GM12878 (cell line): ENCODE measurements at regions not wholly inside any gene's neighbourhood (a gene's known extent, or its start where the extent isn't known, plus 50 kb on each side); places are given as distances from the start of the nearest gene placed in this dataset.

Experiments
- ATAC-seq: fragments of 200-7000 bp; cut with Tn5 transposase; 3 replicates; pipeline ENCODE4 v1.9.1; 2020; ENCODE audit warnings: mild to moderate bottlenecking, moderate library complexity
- BruUV-seq: library from RNA; stranded (reverse); fragments of 400-500 nt; replicated peaks from 2 replicates; lab custom pipeline; 2021; lab: Mats Ljungman, UMichigan
- CTCF ChIA-PET: fragments of 300-600 bp; sonication (Branson Sonifier 250); formaldehyde crosslinking; extraction: SDS; loops from one replicate; lab custom pipeline; 2021; ENCODE audit warnings: inconsistent platforms; lab: Yijun Ruan, JAX
- POLR2A ChIA-PET: fragments of 350-600 bp; formaldehyde crosslinking; extraction: SDS; loops from one replicate; lab custom pipeline; 2021; ENCODE audit warnings: inconsistent platforms; lab: Charles Lee
- RAD21 ChIA-PET: fragments of 300-600 bp; sonication (Branson Sonifier 250); formaldehyde crosslinking; loops from one replicate; lab custom pipeline; 2023; ENCODE audit warnings: antibody characterized with exemption; ENCODE audit not compliant: unreplicated experiment; lab: Charles Lee
- SMC1A ChIA-PET: fragments of 300-600 bp; sonication (Branson Sonifier 250); formaldehyde crosslinking; loops from one replicate; lab custom pipeline; 2023; ENCODE audit not compliant: unreplicated experiment, uncharacterized antibody; lab: Charles Lee
- DNase-seq: peaks from one replicate; pipeline ENCODE4 v3.0.0-alpha.2; 2011; ENCODE audit warnings: low read depth, low spot score
- FAIRE-seq: peaks from 3 replicates; lab custom pipeline; 2011; peaks lifted over from hg19 to GRCh38; lab: Jason Lieb, UNC
- H2AFZ ChIP-seq: 2 replicates; pipeline ENCODE4 v1.6.0; 2011; ENCODE audit warnings: low read depth, low read length, control low read depth; ENCODE audit not compliant: control insufficient read depth
- H3K27ac ChIP-seq: 2 replicates; pipeline ENCODE4 v1.5.1; 2011; ENCODE audit warnings: control low read depth; ENCODE audit not compliant: control insufficient read depth, insufficient read depth
- H3K27me3 ChIP-seq, 2 experiments: replicated peaks in 1 of 2; 2 replicates each; pipeline versions ENCODE4 v1.6.0 to v1.6.1; 2011; ENCODE audit warnings: low read length in 1 of 2; ENCODE audit not compliant: control insufficient read depth in 2 of 2, insufficient read depth in 2 of 2
- H3K36me3 ChIP-seq, 2 experiments: 2 replicates each; pipeline ENCODE4 v1.5.1; 2011; ENCODE audit warnings: low read length in 1 of 2; ENCODE audit not compliant: control insufficient read depth in 2 of 2, insufficient read depth in 2 of 2
- H3K4me1 ChIP-seq: 2 replicates; pipeline ENCODE4 v1.6.1; 2011; ENCODE audit warnings: mild to moderate bottlenecking, low read length, moderate library complexity, mixed read lengths; ENCODE audit not compliant: control insufficient read depth, insufficient read depth
- H3K4me2 ChIP-seq: 2 replicates; pipeline ENCODE4 v1.6.0; 2011; ENCODE audit warnings: control low read depth; ENCODE audit not compliant: control insufficient read depth, insufficient read depth
- H3K4me3 ChIP-seq: fragments of 200-600 bp; sonication (generic); 2 replicates; pipeline ENCODE4 v1.5.1; 2016
- H3K79me2 ChIP-seq: 2 replicates; pipeline ENCODE4 v1.6.0; 2011; ENCODE audit warnings: low read length; ENCODE audit not compliant: control insufficient read depth, insufficient read depth
- H3K9ac ChIP-seq: 2 replicates; pipeline ENCODE4 v1.8.0; 2011; ENCODE audit warnings: low read length, control low read depth, mixed read lengths; ENCODE audit not compliant: control insufficient read depth, insufficient read depth
- H3K9me3 ChIP-seq: replicated peaks from 3 replicates; pipeline ENCODE4 v1.5.1; 2011; ENCODE audit warnings: mild to moderate bottlenecking, low read length; ENCODE audit not compliant: control insufficient read depth, insufficient read depth
- H4K20me1 ChIP-seq: 2 replicates; pipeline ENCODE4 v1.6.0; 2011; ENCODE audit not compliant: control insufficient read depth, insufficient read depth
- CBX5 ChIP-seq: sonication (generic); IDR thresholded peaks from 2 replicates; pipeline ENCODE4 v1.6.1; 2016; ENCODE audit warnings: low read depth, moderate library complexity, mild to moderate bottlenecking, inconsistent platforms
- CHD4 ChIP-seq: fragments of 200-600 bp; sonication (generic); IDR thresholded peaks from 2 replicates; pipeline ENCODE4 v1.6.1; 2016; ENCODE audit warnings: mild to moderate bottlenecking
- CREB1 ChIP-seq: IDR thresholded peaks from 2 replicates; pipeline ENCODE4 v1.6.1; 2012; ENCODE audit warnings: low read depth, mild to moderate bottlenecking, inconsistent platforms
- MXI1 ChIP-seq: fragments of 150-350 bp; IDR thresholded peaks from 2 replicates; pipeline ENCODE4 v1.6.1; 2011; ENCODE audit warnings: low read depth, mild to moderate bottlenecking, inconsistent platforms, low read length, improper control_type of control experiment
- NR2C1 ChIP-seq: fragments of 450-650 bp; IDR thresholded peaks from 2 replicates; pipeline ENCODE4 v1.6.1; 2017; ENCODE audit warnings: antibody characterized with exemption, mild to moderate bottlenecking, moderate library complexity
- PRDM15 ChIP-seq: fragments of 450-650 bp; formaldehyde crosslinking; IDR thresholded peaks from 2 replicates; pipeline ENCODE4 v1.4.0; 2020; ENCODE audit warnings: mild to moderate bottlenecking, moderate library complexity
- RBBP5 ChIP-seq: fragments of 200-600 bp; sonication (generic); conservative IDR thresholded peaks from 2 replicates; pipeline ENCODE4 v1.6.1; 2016
- SMAD5 ChIP-seq: IDR thresholded peaks from 2 replicates; pipeline ENCODE4 v1.6.1; 2016; ENCODE audit warnings: antibody characterized with exemption, low read depth
- SMARCA5 ChIP-seq: fragments of 450-650 bp; IDR thresholded peaks from 2 replicates; pipeline ENCODE4 v1.6.1; 2017; ENCODE audit warnings: mild to moderate bottlenecking
- ZNF274 ChIP-seq: IDR thresholded peaks from one replicate; pipeline ENCODE4 v1.8.0; 2011; ENCODE audit not compliant: insufficient read length, insufficient read depth
- WGBS: methylation state at CpG from one replicate; pipeline ENCODE4 v1.1.6; 2016; ENCODE audit warnings: low lambda C conversion rate; ENCODE audit not compliant: insufficient replicate concordance, insufficient coverage; ENCODE audit errors: missing lambda C conversion rate; 5-methylcytosine and 5-hydroxymethylcytosine counted together
- in situ Hi-C: fragments of 300-500 bp; cut with MboI; formaldehyde crosslinking; loops from 9 replicates; pipeline ENCODE4 v1.14.3; 2018; ENCODE audit warnings: mixed read lengths
- intact Hi-C: fragments of 100-400 bp; cut with micrococcal nuclease; formaldehyde crosslinking; loops from one replicate; pipeline ENCODE4 v1.14.2; 2022; ENCODE audit not compliant: unreplicated experiment

- WGBS = 19% methylated on average over 5 of the region's 5 CpGs
- Histone ChIP-seq H4K20me1 (no peaks in the 10 kb centered on the region), H3K27ac (peak overlapping the region; percentile 14), H3K4me2 (peak overlapping the region; percentile 24), H3K4me1 (peaks cover 8% of the 10 kb centered on the region), H3K9ac (peak overlapping the region; percentile 7), H3K79me2 (no peaks in the 10 kb centered on the region; the same call in 1 of the 2 replicates), H3K36me3 (no peaks in the 10 kb centered on the region), H2AFZ (peak overlapping the region; percentile 3), H3K9me3 (no peaks in the 10 kb centered on the region), H3K27me3 (no peaks in the 10 kb centered on the region), H3K4me3 (peak overlapping the region; percentile 72)
- SMC1A ChIA-PET = interaction anchor here (0.7 to 11.4 kb wide), 17 partner anchors 10 to 178 kb away, joined by 3 to 132 read pairs (median 7); no protein-coding TSS in a partner anchor
- in situ Hi-C loops (no loop called here), intact Hi-C loops (loop anchor here (5.0 kb wide), 1 partner anchor 34 kb away; no protein-coding TSS in a partner anchor)
- BruUV-seq = no TSS peak
- FAIRE-seq (no peak), DNase-seq (no peak), ATAC-seq (no peak)
- CTCF ChIA-PET = interaction anchor here (1.0 to 2.5 kb wide), 6 partner anchors 24 to 80 kb away, joined by 3 to 11 read pairs (median 3); no protein-coding TSS in a partner anchor
- RAD21 ChIA-PET = interaction anchor here (1.2 to 7.4 kb wide), 9 partner anchors 15 to 210 kb away, joined by 3 to 41 read pairs (median 13); partner anchors contain the start of gene EGLN3
- no peak for TF ChIP-seq ZNF274
- no peak for TF ChIP-seq MXI1
- no peak for TF ChIP-seq RBBP5
- TF ChIP-seq SMAD5 = no peak
- no peak for TF ChIP-seq NR2C1
- TF ChIP-seq CHD4 = no peak
- POLR2A ChIA-PET = interaction anchor here (0.7 to 2.1 kb wide), 5 partner anchors 26 to 66 kb away, joined by 3 to 7 read pairs (median 3); no protein-coding TSS in a partner anchor
Measured at GRCh38 chr14:34018125-34018524, 67.3 kb upstream of the EGLN3 start.

GRCh38 chr14:34015383-34015782 is 64.5 kb upstream of the EGLN3 start:
- no peaks in the 10 kb centered on the region; the same call in 1 of the 2 replicates for H3K79me2 ChIP-seq
- DNase-seq (no peak), ATAC-seq (no peak), FAIRE-seq (no peak)
- in situ Hi-C loops = no loop called here
- no peak overlapping the region for H3K4me3 ChIP-seq
- ChIA-PET POLR2A (interaction anchor here (0.6 to 3.6 kb wide), 4 partner anchors 12 to 70 kb away, joined by 3 to 26 read pairs (median 3); no protein-coding TSS in a partner anchor), SMC1A (interaction anchor here (0.6 to 11.4 kb wide), 8 partner anchors 13 to 451 kb away, joined by 3 to 132 read pairs (median 34); no protein-coding TSS in a partner anchor), RAD21 (interaction anchor here (0.7 to 7.4 kb wide), 10 partner anchors 19 to 83 kb away, joined by 3 to 41 read pairs (median 10); no protein-coding TSS in a partner anchor), CTCF (interaction anchor here (1.2 to 4.7 kb wide), 3 partner anchors 12 to 167 kb away, joined by 3 to 30 read pairs (median 6); no protein-coding TSS in a partner anchor)
- TF ChIP-seq CBX5 (no peak), PRDM15 (CRISPR knock-in tag) (no peak), SMARCA5 (no peak), CREB1 (no peak)
- no peak overlapping the region for H3K27ac ChIP-seq
- H3K9me3 ChIP-seq = no peaks in the 10 kb centered on the region; the same call in 2 of the 3 replicates
- H4K20me1 ChIP-seq = no peaks in the 10 kb centered on the region
- BruUV-seq = no TSS peak
- H3K36me3 ChIP-seq = no peaks in the 10 kb centered on the region
- H2AFZ ChIP-seq = no peak overlapping the region
- no peak overlapping the region for H3K9ac ChIP-seq
- H3K4me2 ChIP-seq = no peak overlapping the region
- H3K4me1 ChIP-seq = peaks cover 18% of the 10 kb centered on the region
- no peaks in the 10 kb centered on the region for H3K27me3 ChIP-seq
- WGBS = 65% methylated on average over 2 of the region's 2 CpGs
- intact Hi-C loops = loop anchor here (5.0 kb wide), 1 partner anchor 37 kb away; no protein-coding TSS in a partner anchor
